ENCODE measurements at regions not wholly inside any gene's neighbourhood (a gene's known extent, or its start where the extent isn't known, plus 50 kb on each side); places are given as distances from the start of the nearest gene placed in this dataset.

- Histone ChIP-seq H3K9me3 (ENCODE audit: insufficient read depth, low read length) (no peaks in the 10 kb centered on the region), H4K20me1 (ENCODE audit: insufficient read depth, low read length) (no peaks in the 10 kb centered on the region), H3K27ac (ENCODE audit: low read length) (no peak overlapping the region), H3K9ac (ENCODE audit: low read length) (no peak overlapping the region), H2AFZ (ENCODE audit: low read depth, low read length) (no peak overlapping the region), H3K27me3 (ENCODE audit: low read depth, low read length) (peaks cover 74% of the 10 kb centered on the region), H3K36me3 (replicated peaks; ENCODE audit: low read depth, low read length) (no peaks in the 10 kb centered on the region), H3K4me2 (ENCODE audit: low read length) (no peak overlapping the region), H3K79me2 (ENCODE audit: low read length) (no peaks in the 10 kb centered on the region), H3K4me3 (ENCODE audit: low read length) (no peak overlapping the region), H3K4me1 (ENCODE audit: low read length) (no peaks in the 10 kb centered on the region)
- TF ChIP-seq EZH2phosphoT487 (IDR thresholded peaks at IDR 0.05; ENCODE audit: low read depth) (no peak), CTCF (IDR thresholded peaks at IDR 0.05; ENCODE audit: low read depth, low read length) (no peak)
Observed at GRCh38 chr20:20872428-20872827, 160.0 kb upstream of the RALGAPA2 start.

DNA sequence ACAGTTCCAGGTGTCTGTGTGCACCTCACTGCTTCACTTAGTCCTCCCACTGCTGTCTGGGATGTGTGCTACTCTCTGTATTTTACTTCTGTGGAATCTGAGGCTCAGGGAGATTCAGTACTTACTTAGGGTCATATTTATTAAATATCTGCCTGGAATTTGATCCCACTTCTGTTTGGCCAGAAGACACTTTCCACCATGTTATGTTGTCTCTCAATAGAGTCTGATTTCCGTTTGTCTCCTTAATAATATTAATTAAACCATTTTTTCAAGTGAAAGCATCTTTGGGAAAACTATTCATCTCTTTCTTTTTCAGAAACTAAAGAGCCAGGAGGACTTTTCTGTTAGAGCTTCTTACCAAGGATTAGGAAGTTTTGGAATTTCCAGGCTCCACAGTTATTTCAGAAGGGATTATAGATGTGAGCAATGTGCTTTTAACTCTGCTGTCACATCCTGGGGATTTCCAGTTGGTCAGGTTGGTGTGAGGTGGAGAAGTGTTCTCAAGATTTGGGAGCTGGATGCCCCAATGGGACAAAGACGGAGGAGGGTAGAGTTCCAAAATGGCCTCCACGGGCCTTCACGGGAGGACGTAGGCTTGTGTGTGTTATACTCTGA is 156.8 kb upstream of the RALGAPA2 start:
- Histone ChIP-seq H4K20me1 (ENCODE audit: insufficient read depth, low read length) (no peaks in the 10 kb centered on the region), H3K4me1 (ENCODE audit: low read length) (no peaks in the 10 kb centered on the region), H3K4me2 (ENCODE audit: low read length) (no peak overlapping the region), H3K9me3 (ENCODE audit: insufficient read depth, low read length) (no peaks in the 10 kb centered on the region), H3K27me3 (ENCODE audit: low read depth, low read length) (peaks cover 51% of the 10 kb centered on the region), H2AFZ (ENCODE audit: low read depth, low read length) (no peak overlapping the region), H3K36me3 (replicated peaks; ENCODE audit: low read depth, low read length) (no peaks in the 10 kb centered on the region), H3K79me2 (ENCODE audit: low read length) (no peaks in the 10 kb centered on the region), H3K9ac (ENCODE audit: low read length) (no peak overlapping the region), H3K27ac (ENCODE audit: low read length) (no peak overlapping the region), H3K4me3 (ENCODE audit: low read length) (no peak overlapping the region)
- TF ChIP-seq CTCF (IDR thresholded peaks at IDR 0.05; ENCODE audit: low read depth, low read length), result no peak

GRCh38 chr20:20864351-20865096 is 152.1 kb upstream of the RALGAPA2 start:
- Histone ChIP-seq H3K36me3 (replicated peaks; ENCODE audit: low read depth, low read length) (no peaks in the 10 kb centered on the region), H3K27ac (ENCODE audit: low read length) (no peak overlapping the region), H3K4me1 (ENCODE audit: low read length) (no peaks in the 10 kb centered on the region), H3K4me2 (ENCODE audit: low read length) (no peak overlapping the region), H4K20me1 (ENCODE audit: insufficient read depth, low read length) (no peaks in the 10 kb centered on the region), H3K4me3 (ENCODE audit: low read length) (no peak overlapping the region), H3K27me3 (ENCODE audit: low read depth, low read length) (peaks cover 35% of the 10 kb centered on the region), H2AFZ (ENCODE audit: low read depth, low read length) (no peak overlapping the region), H3K79me2 (ENCODE audit: low read length) (no peaks in the 10 kb centered on the region), H3K9ac (ENCODE audit: low read length) (no peak overlapping the region), H3K9me3 (ENCODE audit: insufficient read depth, low read length) (no peaks in the 10 kb centered on the region)
- TF ChIP-seq CTCF (IDR thresholded peaks at IDR 0.05; ENCODE audit: low read depth, low read length) (peak; percentile 31), EZH2phosphoT487 (IDR thresholded peaks at IDR 0.05; ENCODE audit: low read depth) (no peak)

DNA sequence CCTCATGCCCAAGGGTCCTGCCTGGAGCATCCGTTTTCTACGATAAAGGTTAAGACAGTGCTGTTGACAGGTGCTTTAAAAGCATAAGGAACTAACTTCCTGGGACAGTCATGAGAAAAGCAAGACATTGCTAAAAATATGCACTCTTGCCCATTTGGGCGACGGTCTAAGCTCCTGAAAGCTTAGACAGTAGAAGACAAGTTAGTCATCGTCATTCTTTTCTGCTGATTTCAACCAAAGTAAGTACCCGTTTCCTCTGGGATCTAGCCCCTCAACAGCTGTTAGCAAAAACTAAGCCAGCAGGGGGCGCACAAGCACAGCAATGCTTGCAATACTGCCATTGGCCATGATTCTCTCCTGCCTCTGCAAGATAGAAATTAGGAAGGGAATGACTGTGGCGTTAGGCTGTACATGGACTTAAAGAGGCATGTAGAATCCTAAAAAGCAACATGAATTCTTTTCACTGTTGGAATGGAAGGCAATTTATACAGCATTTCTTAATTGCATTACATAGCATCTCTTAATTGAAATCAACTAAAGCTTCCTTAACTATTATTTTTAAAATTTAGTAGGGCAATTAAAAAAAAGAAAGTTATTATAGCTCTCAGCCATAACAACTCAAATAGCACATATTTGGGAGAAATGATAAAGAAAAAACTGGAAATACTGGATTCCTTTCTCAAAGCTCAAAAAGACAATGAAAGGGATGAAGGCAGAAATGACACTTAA is 147.8 kb upstream of the RALGAPA2 start:
- Histone ChIP-seq H2AFZ (ENCODE audit: low read depth, low read length) (no peak overlapping the region), H3K4me3 (ENCODE audit: low read length) (no peak overlapping the region), H3K36me3 (replicated peaks; ENCODE audit: low read depth, low read length) (no peaks in the 10 kb centered on the region), H3K27me3 (ENCODE audit: low read depth, low read length) (peaks cover 38% of the 10 kb centered on the region), H3K4me1 (ENCODE audit: low read length) (peaks cover 6% of the 10 kb centered on the region; the same call in 1 of the 2 replicates), H3K4me2 (ENCODE audit: low read length) (peak overlapping the region; percentile 26), H3K79me2 (ENCODE audit: low read length) (no peaks in the 10 kb centered on the region), H3K27ac (ENCODE audit: low read length) (no peak overlapping the region), H3K9ac (ENCODE audit: low read length) (no peak overlapping the region), H4K20me1 (ENCODE audit: insufficient read depth, low read length) (no peaks in the 10 kb centered on the region), H3K9me3 (ENCODE audit: insufficient read depth, low read length) (no peaks in the 10 kb centered on the region)
- TF ChIP-seq CTCF (IDR thresholded peaks at IDR 0.05; ENCODE audit: low read depth, low read length) (peak; percentile 99), EZH2phosphoT487 (IDR thresholded peaks at IDR 0.05; ENCODE audit: low read depth) (no peak)
